TTC549 (cell line): ENCODE measurements at regions not wholly inside any gene's neighbourhood (a gene's known extent, or its start where the extent isn't known, plus 50 kb on each side); places are given as distances from the start of the nearest gene placed in this dataset.

Experiments
- FAIRE-seq: peaks from 2 replicates; lab custom pipeline; 2012; peaks lifted over from hg19 to GRCh38; lab: Jason Lieb, UNC

DNA sequence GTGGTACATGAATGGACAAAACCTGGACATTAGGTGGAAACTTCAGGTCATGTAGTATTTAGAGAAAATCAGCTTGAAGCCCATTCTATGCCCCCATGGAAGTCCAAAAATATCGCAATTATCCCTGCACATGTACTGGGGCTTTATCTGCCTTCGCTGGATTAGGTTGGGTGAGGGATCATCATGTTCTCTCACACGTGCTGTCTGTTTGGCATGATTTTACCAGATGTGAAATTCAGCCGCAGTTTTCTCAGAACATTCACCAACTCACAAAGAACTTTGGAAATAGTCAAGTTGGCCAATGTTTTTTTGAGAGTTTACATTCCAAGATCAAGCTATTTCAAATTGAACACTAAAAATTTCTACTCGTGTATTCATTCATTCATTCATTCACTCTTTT is 459.8 kb upstream of the CITED2 start:
- no peak for FAIRE-seq

DNA sequence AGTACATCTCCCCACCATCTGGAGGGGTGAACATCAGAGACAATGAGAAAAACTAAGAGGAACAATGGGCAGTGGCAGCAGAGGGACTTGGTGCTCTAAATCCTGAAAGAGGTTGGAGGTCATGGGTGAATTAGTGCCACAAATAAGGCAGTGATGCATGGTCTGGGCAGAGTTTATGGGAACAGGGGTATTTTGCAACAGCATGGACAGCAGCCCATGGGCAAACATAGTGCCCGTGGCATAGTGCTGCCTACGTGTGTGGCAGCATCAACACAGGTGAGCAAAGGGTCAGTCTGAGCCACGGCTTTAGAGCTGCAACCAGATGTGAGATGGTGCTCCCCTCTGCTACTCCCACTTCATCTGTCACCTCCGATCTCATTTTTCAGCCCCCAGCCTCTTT is 459.1 kb upstream of the CITED2 start:
- no peak for FAIRE-seq

GRCh38 chr6:139832493-139833305 is 458.3 kb upstream of the CITED2 start:
- no peak for FAIRE-seq

DNA sequence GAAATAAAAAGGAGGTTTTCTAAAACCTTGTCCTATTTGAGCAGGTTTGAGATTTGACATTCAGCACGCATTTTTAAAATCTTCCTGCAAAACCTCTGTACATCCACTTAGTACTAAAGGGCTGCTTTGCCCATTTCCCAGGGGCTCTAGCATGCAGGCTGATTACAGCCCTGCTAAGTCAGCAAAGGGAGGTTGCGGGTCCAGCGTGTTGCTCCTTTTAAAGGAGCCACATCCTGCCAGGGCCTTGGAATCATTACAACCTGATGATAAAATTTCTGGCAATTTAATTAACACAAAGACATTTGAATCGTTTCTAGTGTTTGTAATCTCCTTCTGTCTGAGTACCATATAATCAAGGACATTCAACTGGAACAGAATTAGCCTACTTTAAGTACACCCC is 455.1 kb upstream of the CITED2 start:
- no peak for FAIRE-seq

DNA sequence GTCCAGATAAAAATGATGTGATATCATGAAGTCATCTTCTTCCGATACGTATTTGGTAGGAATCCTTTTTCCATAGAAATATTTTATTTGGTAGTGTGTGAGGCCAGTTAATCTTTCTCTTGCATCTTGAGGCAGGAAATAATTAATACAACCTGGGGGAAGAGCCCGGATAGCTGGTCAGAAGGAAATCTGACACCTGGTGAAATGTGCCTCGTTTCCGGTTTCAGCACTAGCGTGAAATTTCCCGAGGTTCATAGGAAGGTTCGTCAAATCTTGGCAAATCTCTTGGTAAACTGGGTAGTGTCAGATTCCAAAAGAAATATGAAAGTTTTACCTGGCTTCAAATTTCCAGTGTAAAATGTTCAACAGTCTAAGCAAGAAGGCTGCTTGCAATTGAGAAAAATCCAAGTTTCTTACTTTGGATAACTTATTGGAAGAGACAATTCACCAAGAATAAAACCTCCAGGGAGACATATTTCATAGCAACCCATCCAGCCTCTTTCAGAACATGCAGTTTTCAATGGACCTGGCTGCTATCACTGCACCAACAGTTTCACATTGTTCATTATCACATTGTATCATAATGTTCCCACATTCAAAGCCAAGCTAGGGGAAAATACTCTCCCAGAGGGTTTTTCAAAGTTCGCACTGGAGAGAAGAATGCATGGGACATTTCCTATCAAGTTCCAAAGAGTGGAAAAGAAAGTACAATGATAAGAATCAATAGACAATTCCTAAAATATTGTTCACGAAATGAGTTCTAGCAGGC is 454.5 kb upstream of the CITED2 start:
- FAIRE-seq, result no peak

GRCh38 chr6:139825935-139826374 is 451.5 kb upstream of the CITED2 start:
- no peak for FAIRE-seq

DNA sequence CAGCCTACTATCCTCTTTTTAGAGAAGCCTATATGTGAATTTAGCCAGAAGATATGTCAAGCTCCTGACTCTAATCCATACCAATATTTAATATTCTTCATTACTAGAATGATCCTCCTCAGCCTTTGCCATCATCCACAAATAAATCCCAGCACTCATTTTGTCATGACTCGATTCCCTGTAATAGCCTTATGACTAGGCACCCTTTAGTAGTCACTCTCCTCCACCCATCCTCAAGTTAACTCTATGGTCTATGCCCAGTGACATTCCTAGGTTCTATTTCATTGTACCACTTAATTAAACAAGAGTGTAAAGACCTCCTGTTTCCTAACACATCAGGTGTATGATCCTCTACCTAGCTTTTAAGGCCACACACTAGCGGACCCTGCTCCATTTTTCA is 450.4 kb upstream of the CITED2 start:
- no peak for FAIRE-seq

- FAIRE-seq, result no peak
These were observed 449.3 kb upstream of the CITED2 start for GRCh38 chr6:139823808-139824126.

- no peak for FAIRE-seq
These were observed 448.8 kb upstream of the CITED2 start for GRCh38 chr6:139823099-139823807.

DNA sequence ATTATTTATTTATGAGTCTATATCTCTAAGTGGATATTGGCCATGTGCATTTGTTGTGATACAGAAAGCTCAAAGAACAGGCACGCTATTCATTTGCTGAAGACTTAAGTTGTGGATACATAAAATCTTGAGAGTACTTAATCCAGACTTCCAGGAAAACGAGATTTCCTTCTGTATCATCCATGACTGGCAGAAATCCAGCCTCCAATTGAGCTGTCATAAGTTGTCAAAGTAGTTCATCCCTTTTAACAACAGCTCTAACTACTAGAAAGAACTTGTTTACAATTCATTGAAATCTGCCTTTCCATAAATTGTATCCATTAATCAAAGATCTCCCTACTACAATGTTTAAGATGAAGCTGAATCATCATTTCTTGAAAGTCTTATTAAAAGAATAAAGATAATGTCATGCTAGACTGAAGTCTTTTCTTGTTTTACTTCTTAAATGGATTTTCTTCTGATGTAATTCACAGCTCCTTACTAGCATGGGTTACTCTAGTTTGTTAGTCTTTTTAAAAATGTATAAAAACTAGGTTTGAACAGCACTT is 447.3 kb upstream of the CITED2 start:
- FAIRE-seq, result no peak

- FAIRE-seq, result no peak
These were observed 445.8 kb upstream of the CITED2 start for GRCh38 chr6:139820210-139820609.

DNA sequence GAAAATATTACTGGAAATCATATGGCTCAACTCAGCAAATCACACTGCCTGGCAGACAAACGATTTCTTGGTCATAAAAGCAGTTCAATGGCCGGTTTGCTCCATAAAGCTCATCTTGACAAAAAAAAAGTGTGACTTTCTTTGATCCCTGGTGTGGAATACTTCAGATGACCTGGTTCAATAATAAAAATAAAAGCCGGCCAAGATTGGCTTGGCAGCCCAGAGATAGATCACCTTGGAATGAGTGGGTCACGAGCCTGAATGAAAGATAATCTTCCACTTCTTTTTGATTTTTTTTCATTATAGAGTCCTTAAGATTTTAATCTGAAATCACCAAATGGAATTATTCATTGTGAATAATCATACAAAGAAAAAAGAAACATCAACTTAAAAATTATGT is 445.3 kb upstream of the CITED2 start:
- FAIRE-seq, result no peak

DNA sequence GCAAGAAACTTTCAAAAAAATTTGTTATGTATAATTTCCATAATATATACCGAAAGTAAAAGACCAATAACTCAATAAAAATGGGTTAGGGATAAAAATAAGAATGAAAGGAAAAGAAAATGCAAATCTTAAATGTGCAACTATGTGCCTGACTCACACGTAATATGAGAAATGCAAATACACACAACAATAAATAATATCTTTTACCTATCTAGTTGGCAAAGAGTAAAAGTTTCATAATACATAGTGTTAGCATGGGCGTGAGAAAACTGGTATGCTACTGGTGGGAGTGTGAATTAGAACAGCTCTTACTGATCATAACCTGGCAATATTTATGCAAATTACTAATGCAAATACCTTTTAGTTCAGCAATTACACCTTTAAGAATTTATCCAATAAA is 438.5 kb upstream of the CITED2 start:
- FAIRE-seq, result no peak

- no peak for FAIRE-seq
These were observed 427.3 kb upstream of the CITED2 start for GRCh38 chr6:139801571-139802321.

DNA sequence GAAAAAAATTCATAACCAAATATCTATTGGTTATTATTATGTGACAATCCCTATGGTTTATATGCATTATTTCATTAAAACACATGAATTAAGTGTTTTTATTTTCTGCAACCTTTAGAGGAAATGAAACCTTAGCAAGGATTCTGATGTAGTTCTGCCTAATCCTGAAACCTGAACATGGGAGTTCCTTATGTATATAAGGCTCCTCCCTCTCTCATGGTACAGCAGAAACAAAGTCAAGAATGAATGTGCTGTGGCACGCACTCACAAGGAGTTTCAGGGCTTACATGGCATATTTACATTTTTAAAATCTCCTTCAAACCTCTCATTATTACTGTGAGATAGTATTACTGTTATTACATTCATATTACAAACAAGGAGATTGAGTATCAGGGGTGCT is 426.4 kb upstream of the CITED2 start:
- no peak for FAIRE-seq

GRCh38 chr6:139790527-139790926 is 416.1 kb upstream of the CITED2 start:
- FAIRE-seq, result no peak

DNA sequence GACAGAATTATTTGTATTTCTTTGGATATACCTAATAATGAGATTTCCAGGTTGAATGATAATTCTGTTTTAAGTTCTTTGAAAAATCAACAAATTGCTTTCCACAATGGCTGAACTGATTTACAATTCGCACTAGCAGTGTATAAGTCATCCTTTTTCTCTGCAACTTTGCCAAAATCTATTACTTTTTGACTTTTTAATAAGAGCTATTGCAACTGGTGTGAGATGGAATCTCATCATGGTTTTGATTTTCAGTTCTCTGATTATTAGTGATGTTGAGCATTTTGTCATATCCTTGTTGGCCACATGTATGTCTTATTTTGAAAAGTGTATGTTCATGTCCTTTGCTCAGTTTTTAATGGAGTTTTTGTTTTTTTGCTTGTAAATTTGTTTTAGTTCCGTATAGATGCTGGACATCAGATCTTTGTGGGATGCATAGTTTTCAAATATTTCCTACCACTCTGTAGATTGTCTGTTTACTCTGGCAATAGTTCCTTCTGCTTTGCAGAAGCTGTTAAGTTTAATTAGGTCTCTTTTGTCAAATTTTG is 409.8 kb upstream of the CITED2 start:
- no peak for FAIRE-seq

DNA sequence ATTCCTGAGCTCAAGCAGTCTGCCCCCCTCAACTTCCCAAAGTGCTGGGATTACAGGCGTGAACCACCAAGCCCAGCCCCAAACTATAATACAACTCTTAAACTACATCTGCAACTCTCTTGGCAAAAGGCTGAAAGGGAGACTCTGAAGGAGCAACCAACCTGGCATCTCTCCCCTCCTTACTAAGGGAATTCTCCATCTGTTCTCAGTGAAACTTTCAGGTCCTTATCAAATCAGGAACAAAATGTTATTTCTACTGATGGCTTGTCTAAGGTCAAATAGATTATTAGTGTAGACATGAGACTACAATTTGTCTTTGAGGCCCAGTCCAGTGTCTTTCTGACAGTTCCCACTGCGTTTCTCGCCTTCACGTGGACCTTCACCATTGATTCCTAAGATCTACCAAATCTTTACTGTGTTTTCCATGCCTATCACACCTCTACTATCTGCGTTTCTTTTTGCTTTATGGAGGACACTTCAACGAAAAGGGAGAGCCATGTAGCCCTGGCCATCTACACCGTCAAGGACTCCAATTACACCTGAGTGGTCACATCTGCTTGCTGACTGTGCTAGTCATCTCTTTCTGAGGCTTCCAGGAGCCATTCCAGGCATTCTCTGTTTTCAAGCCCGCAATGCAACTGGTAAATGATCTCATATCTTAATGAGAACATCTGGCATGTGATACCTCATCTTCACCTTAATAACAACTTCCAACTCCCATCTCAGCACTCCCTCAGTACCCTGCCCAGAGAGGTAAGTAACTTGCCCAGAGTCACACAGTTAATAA is 405.7 kb upstream of the CITED2 start:
- no peak for FAIRE-seq

GRCh38 chr6:139778688-139779087 is 404.2 kb upstream of the CITED2 start:
- FAIRE-seq, result no peak

GRCh38 chr6:139778106-139778505 is 403.7 kb upstream of the CITED2 start:
- FAIRE-seq, result no peak
